Panc1 (cell line): ENCODE measurements at regions not wholly inside any gene's neighbourhood (a gene's known extent, or its start where the extent isn't known, plus 50 kb on each side); places are given as distances from the start of the nearest gene placed in this dataset.

Source experiments
- ATAC-seq: fragments of 200-7000 bp; cut with Tn5 transposase; 2 replicates; pipeline ENCODE4 v1.9.1; 2020; ENCODE audit warnings: mild to moderate bottlenecking, moderate library complexity
- BruUV-seq: library from RNA; stranded (reverse); fragments of 400-500 nt; replicated peaks from 2 replicates; lab custom pipeline; 2021; lab: Mats Ljungman, UMichigan
- CTCF ChIA-PET: fragments of 300-600 bp; sonication (Branson Sonifier 250); formaldehyde crosslinking; loops from one replicate; lab custom pipeline; 2022; ENCODE audit warnings: antibody characterized with exemption; lab: Charles Lee
- POLR2A ChIA-PET: fragments of 300-600 bp; sonication (Branson Sonifier 250); formaldehyde crosslinking; loops from one replicate; lab custom pipeline; 2022; ENCODE audit warnings: antibody characterized with exemption; lab: Charles Lee
- DNase-seq: peaks from one replicate; pipeline ENCODE4 v3.0.0-alpha.2; 2010; ENCODE audit warnings: low read depth, low spot score
- H3K27ac ChIP-seq: 2 replicates; pipeline ENCODE4 v1.5.1; 2011; ENCODE audit warnings: mild to moderate bottlenecking, low read length, inconsistent platforms
- H3K27me3 ChIP-seq: fragments of 200-500 bp; sonication (Bioruptor generic); 2 replicates; pipeline ENCODE4 v1.6.0; 2014; ENCODE audit warnings: low read length, inconsistent platforms; ENCODE audit not compliant: control insufficient read depth, insufficient read depth
- H3K36me3 ChIP-seq: fragments of 200-500 bp; sonication (Bioruptor generic); 2 replicates; pipeline ENCODE4 v1.5.1; 2014; ENCODE audit warnings: inconsistent platforms, mild to moderate bottlenecking, low read length, moderate library complexity; ENCODE audit not compliant: control insufficient read depth, insufficient read depth
- H3K4me1 ChIP-seq: 2 replicates; pipeline ENCODE4 v1.5.1; 2011; ENCODE audit warnings: inconsistent platforms, mild to moderate bottlenecking, low read length, moderate library complexity; ENCODE audit not compliant: control insufficient read depth, insufficient read depth
- H3K4me3 ChIP-seq, 2 experiments: 2 replicates each; pipeline ENCODE4 v1.5.1; 2011 to 2012; ENCODE audit warnings: low read depth in 2 of 2, low read length in 2 of 2, mild to moderate bottlenecking in 2 of 2, inconsistent platforms in 1 of 2, moderate library complexity in 1 of 2
- H3K9me3 ChIP-seq: fragments of 200-500 bp; sonication (Bioruptor generic); 2 replicates; pipeline ENCODE4 v1.5.1; 2014; ENCODE audit warnings: low read depth, mild to moderate bottlenecking, inconsistent platforms, low read length, moderate library complexity; ENCODE audit not compliant: control insufficient read depth, insufficient read depth
- POLR2AphosphoS5 ChIP-seq: IDR thresholded peaks from 2 replicates; pipeline ENCODE4 v1.6.1; 2012; ENCODE audit warnings: mild to moderate bottlenecking, low read depth, low read length, moderate library complexity
- SIN3A ChIP-seq: IDR thresholded peaks from 2 replicates; pipeline ENCODE4 v1.6.1; 2012; ENCODE audit warnings: low read depth, mild to moderate bottlenecking, low read length, moderate library complexity, borderline replicate concordance; ENCODE audit not compliant: insufficient read depth
- TCF7L2 ChIP-seq: IDR thresholded peaks from 2 replicates; pipeline ENCODE4 v1.6.1; 2011; ENCODE audit warnings: mild to moderate bottlenecking, low read depth, low read length, inconsistent platforms
- in situ Hi-C: cut with HindIII; loops from 2 replicates; pipeline ENCODE4 v1.10.0; 2016; ENCODE audit warnings: low sequenced_read_pairs, low pct_unique_long_range_greater_than_20kb
- intact Hi-C: fragments of 100-400 bp; cut with micrococcal nuclease; formaldehyde crosslinking; loops from one replicate; pipeline ENCODE4 v1.10.0; 2022; ENCODE audit not compliant: unreplicated experiment
- TF ChIP-seq, protein P1 (sequence below), 2 experiments: IDR thresholded peaks; 2 replicates each; pipeline ENCODE4 v1.6.1; 2011 to 2012; ENCODE audit warnings: low read depth in 2 of 2, control low read depth in 1 of 2, low read length in 1 of 2, mild to moderate bottlenecking in 1 of 2, moderate library complexity in 1 of 2; ENCODE audit not compliant: insufficient read depth in 1 of 2
- TF ChIP-seq, protein P2 (sequence below): fragments of 450-650 bp; IDR thresholded peaks from 2 replicates; pipeline ENCODE4 v1.5.1; 2017; ENCODE audit warnings: mild to moderate bottlenecking

DNA sequence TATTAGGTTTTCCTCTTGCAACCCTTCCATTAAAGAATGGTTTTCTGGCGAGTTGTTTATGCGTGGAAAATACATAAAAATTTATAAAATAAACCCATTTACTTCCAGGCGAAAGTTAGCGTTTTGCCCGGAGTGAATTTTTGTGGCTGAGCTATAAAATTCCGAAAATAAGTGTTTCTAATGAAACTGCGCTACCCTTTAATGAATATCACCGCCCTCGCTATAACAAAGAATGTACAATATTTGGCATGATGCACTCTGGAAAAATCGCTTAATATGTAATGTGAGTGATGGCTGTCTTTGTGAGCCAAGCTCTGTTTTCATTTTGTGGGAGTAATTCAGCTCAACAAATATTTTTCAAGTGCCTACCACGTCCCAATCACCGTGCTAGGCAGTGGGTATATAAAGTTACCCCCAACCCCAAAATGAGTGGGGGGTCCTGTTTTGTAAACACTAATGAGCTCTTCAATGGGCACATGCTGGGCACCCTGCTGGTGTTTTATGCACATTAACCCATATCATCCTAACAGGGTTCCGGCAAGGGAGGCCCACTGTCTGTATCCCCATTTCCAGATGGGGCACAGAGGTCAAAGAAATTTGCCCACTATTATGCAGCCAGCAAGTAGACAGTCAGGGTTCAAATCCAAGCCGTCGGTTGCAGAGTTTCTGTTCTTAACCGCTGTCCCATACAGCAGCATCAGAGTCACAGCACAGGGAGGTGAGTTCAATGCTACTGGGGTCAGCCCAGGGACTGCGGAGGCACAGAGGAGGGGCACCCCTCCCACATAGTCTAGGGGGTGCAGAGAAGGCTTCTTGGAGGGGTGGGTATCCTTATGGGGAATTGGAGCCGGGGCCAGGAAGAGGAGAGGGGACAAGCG is 65.7 kb upstream of the STX18 start:
- in situ Hi-C loops: no loop called here
- intact Hi-C loops: no loop called here
- no peak for ATAC-seq
- no peaks in the 10 kb centered on the region for H3K27me3 ChIP-seq
- H3K4me1 ChIP-seq: no peaks in the 10 kb centered on the region
- CTCF ChIA-PET: interaction anchor here (0.6 kb wide), 1 partner anchor 823 kb away, joined by 6 read pairs; no protein-coding TSS in a partner anchor
- POLR2A ChIA-PET: no interaction called here
- no TSS peak for BruUV-seq
- no peak overlapping the region for H3K27ac ChIP-seq
- no peaks in the 10 kb centered on the region for H3K36me3 ChIP-seq
- TF ChIP-seq, protein P1, sequence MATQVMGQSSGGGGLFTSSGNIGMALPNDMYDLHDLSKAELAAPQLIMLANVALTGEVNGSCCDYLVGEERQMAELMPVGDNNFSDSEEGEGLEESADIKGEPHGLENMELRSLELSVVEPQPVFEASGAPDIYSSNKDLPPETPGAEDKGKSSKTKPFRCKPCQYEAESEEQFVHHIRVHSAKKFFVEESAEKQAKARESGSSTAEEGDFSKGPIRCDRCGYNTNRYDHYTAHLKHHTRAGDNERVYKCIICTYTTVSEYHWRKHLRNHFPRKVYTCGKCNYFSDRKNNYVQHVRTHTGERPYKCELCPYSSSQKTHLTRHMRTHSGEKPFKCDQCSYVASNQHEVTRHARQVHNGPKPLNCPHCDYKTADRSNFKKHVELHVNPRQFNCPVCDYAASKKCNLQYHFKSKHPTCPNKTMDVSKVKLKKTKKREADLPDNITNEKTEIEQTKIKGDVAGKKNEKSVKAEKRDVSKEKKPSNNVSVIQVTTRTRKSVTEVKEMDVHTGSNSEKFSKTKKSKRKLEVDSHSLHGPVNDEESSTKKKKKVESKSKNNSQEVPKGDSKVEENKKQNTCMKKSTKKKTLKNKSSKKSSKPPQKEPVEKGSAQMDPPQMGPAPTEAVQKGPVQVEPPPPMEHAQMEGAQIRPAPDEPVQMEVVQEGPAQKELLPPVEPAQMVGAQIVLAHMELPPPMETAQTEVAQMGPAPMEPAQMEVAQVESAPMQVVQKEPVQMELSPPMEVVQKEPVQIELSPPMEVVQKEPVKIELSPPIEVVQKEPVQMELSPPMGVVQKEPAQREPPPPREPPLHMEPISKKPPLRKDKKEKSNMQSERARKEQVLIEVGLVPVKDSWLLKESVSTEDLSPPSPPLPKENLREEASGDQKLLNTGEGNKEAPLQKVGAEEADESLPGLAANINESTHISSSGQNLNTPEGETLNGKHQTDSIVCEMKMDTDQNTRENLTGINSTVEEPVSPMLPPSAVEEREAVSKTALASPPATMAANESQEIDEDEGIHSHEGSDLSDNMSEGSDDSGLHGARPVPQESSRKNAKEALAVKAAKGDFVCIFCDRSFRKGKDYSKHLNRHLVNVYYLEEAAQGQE (IDR thresholded peaks at IDR 0.05; ENCODE audit: insufficient read depth in 1 of 2, low read depth in 2 of 2, low read length in 1 of 2): no peak
- TF ChIP-seq, protein P2, sequence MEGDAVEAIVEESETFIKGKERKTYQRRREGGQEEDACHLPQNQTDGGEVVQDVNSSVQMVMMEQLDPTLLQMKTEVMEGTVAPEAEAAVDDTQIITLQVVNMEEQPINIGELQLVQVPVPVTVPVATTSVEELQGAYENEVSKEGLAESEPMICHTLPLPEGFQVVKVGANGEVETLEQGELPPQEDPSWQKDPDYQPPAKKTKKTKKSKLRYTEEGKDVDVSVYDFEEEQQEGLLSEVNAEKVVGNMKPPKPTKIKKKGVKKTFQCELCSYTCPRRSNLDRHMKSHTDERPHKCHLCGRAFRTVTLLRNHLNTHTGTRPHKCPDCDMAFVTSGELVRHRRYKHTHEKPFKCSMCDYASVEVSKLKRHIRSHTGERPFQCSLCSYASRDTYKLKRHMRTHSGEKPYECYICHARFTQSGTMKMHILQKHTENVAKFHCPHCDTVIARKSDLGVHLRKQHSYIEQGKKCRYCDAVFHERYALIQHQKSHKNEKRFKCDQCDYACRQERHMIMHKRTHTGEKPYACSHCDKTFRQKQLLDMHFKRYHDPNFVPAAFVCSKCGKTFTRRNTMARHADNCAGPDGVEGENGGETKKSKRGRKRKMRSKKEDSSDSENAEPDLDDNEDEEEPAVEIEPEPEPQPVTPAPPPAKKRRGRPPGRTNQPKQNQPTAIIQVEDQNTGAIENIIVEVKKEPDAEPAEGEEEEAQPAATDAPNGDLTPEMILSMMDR: no peak
- no peak for TF ChIP-seq TCF7L2
- TF ChIP-seq POLR2AphosphoS5: no peak
- TF ChIP-seq SIN3A: no peak
- no peaks in the 10 kb centered on the region for H3K9me3 ChIP-seq
- no peak overlapping the region for H3K4me3 ChIP-seq
- no peak for DNase-seq

DNA sequence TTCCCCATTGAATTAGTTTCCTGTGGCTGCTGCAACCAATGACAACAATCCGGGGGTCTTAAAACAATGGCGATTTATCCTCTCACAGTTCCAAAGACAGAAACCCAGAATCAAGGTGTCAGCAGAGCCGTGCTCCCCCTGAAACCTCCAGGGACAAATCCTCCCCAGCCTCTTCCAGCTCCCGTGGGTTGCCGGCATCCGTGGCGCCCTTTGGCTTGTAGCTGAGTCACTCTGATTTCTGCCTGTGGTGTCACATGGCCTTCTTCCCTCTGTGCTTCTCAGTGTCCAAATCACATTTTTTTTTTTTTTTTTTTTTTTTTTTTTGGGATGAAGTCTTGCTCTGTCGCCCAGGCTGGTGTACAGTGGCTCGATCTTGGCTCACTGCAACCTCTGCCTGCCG is 64.5 kb upstream of the STX18 start:
- no TSS peak for BruUV-seq
- CTCF ChIA-PET: no interaction called here
- in situ Hi-C loops: no loop called here
- no peak for TF ChIP-seq POLR2AphosphoS5
- TF ChIP-seq, protein P2: no peak
- no peak overlapping the region for H3K4me3 ChIP-seq
- no peaks in the 10 kb centered on the region for H3K4me1 ChIP-seq
- DNase-seq: no peak
- H3K36me3 ChIP-seq: no peaks in the 10 kb centered on the region
- POLR2A ChIA-PET: no interaction called here
- H3K9me3 ChIP-seq: no peaks in the 10 kb centered on the region
- intact Hi-C loops: no loop called here
- no peak for ATAC-seq
- no peak overlapping the region for H3K27ac ChIP-seq
- H3K27me3 ChIP-seq: no peaks in the 10 kb centered on the region
